HG03095 (cell line): ENCODE measurements at regions not wholly inside any gene's neighbourhood (a gene's known extent, or its start where the extent isn't known, plus 50 kb on each side); places are given as distances from the start of the nearest gene placed in this dataset.
"Not testable (repeated sequence)": the region's sequence is repeated elsewhere in the genome, so short reads cannot be mapped to it uniquely, and the experiment has no call there.

Experiments used
- ATAC-seq: cut with Tn5 transposase; IDR thresholded peaks from one replicate; pipeline ENCODE4 v1.9.1; 2021; ENCODE audit warnings: moderate library complexity; ENCODE audit not compliant: unreplicated experiment

DNA sequence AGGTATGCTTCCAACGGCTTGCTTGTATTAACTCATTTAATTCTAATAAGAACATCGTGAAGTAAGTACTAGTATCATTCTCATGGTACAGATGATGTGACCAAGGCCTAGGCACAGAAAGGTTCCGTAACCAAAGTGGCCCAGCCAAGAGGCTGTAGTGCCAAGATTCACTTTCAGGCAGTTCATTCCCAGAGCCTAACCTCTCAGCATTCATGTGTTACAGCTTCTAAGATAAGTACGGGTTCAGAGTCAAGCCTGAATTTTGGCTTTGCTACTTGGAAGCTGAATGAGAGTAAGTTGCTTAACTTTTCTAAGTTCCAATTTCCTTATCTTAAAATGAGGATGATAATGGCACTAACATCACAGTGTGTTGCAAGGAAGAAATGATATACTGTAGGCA lies 379.9 kb downstream of the AEBP2 start:
- no peak for ATAC-seq

DNA sequence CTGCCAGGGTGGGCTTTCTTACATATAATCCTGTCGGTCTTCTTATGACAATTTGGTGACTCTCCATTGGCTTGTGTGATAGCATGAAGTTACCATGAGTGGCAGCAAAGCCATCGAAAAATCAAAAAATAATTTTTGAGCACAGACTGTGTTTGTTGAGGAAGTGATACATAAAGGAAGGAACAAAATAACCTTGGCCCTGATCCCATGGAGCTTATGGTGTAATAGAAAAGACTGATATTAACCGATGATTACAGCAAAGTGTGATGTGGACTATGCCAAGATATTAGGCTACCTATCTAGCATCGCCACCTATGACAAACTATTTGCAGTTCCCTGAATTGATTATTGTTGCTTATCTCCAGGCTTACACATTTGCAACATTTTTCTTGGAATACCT lies 383.2 kb downstream of the AEBP2 start:
- ATAC-seq, result no peak

DNA sequence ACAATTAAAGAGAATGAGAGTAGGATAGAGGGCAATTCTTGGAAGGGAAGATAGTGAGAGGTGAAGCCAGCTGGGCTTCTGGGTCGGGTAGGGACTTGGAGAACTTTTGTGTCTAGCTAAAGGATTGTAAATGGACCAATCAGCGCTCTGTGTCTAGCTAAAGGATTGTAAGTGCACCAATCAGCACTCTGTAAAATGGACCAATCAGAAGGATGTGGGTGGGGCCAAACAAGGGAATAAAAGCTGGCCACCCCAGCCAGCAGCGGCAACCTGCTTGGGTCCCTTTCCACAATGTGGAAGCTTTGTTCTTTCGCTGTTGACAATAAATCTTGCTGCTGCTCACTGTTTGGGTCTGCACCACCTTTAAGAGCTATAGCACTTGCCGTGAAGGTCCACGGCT lies 384.0 kb downstream of the AEBP2 start:
- ATAC-seq, result not testable (repeated sequence)

DNA sequence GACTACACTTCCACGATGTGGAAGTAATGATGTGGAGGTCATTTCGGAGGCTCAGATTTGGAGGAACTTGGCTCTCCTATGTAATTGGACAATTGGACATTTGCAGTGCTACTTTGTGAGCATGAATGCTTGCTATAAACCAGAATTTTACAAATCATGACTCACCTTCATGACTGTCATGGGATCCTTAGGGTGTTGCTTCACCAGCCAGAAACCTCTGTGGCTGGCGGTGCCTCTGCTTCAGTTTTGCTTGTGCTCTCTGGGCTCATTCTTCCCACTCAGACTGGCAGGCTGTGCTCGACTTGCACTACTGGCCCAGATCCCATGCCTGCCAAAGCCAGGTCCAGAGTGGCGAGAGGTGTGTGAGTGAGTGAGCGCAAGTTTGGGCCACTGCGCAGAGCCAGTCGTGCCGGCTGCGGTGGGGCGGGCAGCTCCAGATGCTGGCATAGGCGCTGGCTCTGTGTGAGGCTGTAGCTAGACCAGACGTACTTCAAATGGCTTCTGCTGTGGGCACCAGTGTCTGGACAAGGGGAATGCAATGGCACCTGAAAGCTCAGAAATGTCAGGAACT lies 387.8 kb downstream of the AEBP2 start:
- no peak for ATAC-seq

DNA sequence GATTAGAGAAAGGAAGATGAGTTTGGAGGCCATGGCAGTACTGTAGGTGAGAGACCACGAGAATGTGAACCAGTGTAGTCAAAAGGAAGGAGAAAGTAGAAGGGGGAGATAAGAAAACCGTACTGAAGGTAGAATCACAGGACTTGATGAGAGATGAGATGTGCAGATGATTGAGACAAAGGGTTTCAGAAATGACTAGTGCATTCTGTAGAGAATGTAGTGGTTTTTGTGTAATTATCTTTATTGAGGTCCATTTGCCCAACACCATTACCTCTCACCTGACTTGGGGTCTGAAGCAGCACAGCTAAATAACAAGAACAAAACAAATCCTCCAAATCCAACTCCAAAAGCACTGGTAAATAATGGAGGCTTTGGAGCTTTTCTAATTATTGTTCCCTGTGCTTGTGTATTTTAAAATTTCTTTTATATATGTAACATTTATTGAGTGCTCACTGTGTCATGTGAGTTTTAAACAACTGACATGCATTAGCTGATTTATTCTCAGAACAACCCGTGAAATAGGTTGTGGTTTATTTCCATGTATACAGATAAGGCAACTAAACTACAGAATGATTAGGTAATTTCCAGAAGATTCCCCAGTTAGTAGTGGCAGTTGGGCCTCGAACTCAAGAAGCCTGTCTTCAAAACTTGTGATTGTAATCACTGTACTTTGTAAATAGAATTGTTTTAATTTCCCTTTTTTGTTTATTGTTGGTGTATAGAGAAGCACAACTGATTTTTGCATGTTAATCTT lies 390.0 kb downstream of the AEBP2 start:
- no peak for ATAC-seq

DNA sequence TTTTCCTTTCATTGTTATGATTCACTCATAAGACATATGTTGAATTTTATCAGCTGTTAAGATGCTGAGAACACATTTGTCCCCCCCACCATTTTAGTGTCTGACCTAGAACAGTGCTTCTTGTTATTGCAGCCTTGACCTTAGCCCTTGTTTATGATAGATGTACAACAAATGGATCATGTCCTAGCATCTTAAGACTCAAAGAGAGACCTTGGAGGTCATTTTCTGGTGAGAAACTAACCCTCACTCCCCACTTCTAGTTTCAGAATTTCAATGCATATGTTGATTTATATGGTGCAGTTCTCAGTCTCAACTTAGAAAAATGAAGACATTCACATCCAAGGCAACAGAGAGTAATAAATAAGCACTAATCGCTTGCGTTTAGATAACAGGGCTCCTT lies 391.2 kb downstream of the AEBP2 start:
- no peak for ATAC-seq

DNA sequence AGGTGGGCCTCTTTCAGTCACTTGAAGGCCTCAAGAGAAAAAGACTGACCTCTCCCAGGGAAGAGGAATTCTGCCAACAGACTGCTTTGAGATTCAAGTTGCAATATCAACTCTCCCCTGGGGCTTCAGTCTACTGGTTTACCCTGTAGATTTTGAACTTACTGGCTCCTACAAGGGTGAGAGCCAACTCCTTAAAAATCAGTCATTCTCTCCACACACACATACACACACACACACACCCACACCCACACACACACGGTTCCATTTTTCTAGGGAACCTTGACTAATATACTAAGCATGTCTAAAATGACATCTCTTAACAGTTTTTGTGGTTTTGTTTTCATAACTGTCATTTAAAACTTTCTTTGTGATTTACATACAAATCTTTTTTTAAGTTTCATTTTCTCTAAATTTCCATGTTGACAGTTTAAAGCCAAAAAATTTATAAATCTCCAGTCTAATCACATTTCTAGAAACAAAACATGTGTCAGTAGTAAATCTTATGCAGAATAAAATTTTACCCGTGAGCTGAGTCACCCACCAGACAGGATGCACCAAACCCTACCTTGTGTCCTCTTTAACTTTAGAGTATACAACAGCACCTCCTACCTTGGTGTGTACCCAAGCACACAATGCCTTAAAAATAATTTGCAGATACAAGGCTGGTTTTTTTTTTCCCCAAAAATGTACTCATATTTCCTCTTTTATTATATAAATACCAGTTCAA lies 394.6 kb downstream of the AEBP2 start:
- no peak for ATAC-seq

DNA sequence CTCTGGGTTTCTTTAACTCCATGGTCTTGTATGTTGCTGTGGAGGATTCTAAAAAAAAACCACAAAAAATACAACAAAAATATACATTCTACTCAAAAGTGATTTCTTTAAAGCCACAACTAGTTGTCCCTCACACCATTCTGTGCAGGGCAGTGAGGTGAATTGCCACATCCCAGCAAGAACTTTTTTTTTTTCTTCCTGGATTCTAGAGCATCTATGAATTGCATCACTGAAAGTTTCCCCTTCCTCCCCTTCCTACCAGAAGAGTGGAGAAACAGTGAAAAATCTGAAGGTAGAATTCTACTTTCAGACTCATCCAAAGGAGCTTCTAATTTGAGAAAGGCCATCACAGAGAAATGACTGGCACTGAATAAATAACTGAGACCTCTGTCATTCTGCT lies 395.3 kb downstream of the AEBP2 start:
- ATAC-seq, result no peak

DNA sequence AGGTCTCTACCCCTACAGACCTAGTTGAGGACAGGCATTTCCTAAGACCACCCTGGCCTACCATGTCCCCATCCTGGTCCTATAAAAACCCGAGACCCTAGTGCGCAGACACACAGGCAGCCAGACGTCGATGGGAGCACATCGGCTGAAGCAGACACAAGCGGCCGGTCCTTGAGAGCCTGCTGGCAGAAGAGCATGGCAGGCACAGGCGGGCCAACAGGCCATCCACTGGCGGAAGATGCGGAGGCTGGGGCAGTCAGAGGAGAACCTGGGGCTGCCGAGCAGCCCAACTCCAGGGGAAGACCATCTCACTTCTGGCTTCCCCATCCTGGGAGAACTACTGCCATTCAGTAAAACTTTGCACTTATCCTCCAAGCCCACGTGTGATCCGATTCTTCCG lies 396.8 kb downstream of the AEBP2 start:
- ATAC-seq, result no peak

DNA sequence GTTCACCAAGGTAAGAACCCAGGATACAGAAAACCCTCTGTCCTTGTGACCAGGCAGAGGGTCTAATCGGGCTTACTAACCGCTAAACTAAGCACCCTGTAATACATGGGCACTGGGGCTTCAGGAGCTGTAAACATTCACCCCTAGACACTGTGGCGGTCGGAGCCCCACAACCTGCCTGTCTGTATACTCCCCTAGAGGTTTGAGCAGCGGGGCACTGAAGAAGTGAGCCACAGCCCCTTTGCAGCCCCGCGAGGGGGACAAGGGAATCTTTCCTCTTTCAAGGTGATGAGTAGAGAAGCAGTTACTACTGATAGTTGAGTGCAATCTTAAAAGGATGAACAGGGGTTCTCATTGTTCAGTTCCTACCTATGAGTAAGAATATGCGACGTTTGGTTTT lies 397.2 kb downstream of the AEBP2 start:
- no peak for ATAC-seq

DNA sequence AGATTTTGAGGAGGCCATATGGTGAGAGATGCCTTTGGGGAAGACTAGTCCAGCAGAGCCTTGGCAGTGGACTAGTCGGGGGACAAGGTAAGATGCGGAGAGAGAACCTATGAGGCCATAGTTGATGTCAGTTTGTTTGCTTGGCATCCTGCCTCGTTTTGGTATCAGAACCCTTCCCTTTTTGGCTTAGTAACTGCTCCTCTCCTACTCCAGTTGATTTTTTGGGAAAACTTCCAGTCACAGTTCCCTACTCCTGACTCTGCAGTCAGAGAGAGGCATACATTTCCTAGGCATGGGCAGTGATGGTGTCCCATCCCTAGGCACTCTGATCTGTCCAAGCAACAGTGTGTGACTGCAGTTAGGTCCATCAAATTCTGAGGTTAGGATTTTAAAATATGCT lies 398.3 kb downstream of the AEBP2 start:
- ATAC-seq, result no peak

DNA sequence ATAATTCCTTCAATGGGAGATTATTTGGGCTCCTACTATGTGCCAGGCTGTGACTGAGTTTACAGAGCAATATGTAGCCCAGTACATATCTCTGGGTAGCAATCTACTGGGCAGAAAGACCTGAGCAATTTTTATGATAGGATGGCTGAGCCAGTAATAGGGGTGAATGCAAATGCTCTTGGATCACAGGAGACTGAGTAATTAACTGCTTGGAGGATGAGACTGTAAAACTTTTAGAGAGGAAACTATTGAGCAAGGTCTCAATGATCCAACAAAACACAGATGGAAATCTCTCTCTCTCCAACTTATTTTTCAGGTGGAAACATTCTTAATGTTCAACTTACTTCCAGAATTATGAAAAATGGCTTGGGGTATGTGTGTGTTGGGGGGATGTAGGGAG lies 402.2 kb downstream of the AEBP2 start:
- no peak for ATAC-seq

DNA sequence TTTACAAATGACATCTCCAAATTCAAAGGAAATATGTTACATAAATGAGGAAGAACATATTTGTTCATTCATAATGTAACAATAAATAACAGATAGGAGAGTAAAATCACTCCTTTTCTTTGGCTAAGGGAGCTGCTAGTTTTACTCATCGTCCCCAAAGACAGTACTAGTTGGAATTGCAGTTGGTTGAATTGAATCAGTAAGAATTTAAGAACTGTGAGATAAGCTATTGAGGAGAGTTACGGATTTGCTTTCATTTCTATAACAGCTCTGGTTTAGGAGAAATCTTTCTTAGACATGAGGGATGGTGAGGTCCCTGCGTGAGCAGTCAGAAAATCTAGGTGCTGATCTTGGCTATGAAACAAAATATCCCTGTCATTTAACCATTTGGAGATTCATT lies 402.8 kb downstream of the AEBP2 start:
- no peak for ATAC-seq

DNA sequence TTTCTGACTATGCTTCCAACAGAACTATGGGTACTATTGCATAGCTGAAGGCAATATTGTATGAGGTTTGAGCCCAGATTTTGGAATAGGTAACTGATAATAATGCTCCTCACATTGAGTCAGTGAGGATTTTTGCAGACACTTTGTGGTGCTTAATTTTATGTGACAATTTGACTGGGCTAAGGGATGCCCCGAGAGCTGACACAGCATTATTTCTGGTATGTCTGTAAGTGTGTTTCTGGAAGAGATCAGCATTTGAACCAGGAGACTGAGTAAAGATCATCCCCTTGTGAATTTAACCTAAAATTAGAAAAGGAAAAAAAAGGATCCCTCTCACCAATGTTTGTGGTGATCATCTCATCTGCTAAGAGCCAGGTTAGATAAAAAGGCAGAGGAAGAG lies 404.9 kb downstream of the AEBP2 start:
- no peak for ATAC-seq

DNA sequence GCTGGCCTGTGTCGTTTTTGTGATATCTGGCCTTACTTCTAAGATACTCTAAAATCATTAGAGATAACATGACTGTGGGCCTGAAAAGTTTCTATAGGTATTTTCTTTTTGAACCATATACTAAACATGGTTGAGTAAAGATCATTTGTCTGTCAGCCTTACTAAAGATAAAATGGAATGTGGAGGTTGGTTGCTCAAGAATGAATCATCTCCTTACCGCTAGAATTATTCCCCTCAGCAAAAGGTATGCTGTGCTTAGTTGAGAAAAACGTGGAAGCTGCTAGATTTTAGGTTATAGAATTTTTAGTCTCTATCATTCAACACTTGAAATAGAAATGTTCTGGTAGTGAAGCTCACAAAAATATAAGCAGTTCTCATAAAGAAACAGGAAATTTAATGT lies 407.3 kb downstream of the AEBP2 start:
- no peak for ATAC-seq

DNA sequence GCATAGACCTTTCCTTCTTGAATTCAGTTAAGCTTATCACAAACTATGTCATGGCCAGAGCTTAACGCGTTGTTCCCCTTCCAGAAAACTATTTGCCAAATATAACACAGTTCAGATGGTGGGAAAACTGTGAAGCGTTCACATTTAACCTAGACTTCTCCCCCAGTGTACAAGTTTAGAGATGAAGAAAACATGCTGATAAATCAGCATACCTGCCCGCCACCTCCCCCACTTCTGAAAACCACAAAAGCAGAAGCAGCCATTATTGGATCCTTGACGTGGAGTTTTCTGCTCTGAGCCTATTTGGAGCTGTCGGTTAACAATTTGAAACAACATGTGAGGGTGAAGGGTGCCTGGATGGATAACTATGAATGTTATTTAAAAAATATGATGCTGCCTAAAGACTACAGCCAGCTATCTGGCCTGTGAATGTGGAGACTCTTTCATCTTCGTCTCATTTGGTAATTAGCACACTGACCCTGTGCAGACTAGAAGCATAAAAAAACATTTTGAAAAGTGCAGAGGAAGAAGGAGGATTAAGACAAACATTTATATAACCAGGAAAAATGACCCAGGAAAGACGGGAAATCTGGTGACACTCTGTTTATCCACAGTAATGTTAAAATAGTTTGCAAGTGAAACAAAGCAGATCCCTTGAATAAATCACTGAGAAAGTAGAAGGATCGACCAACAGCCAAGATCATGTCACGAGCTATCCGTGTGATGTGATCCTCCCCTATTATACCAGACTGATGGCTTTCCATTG lies 408.2 kb downstream of the AEBP2 start:
- ATAC-seq, result no peak

DNA sequence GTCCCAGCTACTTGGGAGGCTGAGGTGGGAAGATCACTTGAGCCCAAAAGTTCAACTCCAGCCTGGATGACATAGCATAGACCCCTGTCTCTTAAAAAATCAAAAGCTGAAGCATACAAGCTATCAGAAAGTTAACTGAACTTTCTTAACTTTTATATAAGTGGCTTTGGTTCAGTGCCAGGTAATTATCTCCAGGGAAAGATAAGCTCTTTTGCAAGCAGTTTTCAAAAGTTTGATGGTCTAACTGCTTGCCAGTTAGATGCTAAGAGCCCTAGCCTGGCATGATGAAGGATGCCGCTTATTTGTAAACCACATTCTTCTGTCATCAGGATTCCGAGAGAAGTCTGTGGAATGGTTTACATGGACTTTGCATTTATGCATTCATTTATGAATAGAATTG lies 409.1 kb downstream of the AEBP2 start:
- ATAC-seq, result no peak

DNA sequence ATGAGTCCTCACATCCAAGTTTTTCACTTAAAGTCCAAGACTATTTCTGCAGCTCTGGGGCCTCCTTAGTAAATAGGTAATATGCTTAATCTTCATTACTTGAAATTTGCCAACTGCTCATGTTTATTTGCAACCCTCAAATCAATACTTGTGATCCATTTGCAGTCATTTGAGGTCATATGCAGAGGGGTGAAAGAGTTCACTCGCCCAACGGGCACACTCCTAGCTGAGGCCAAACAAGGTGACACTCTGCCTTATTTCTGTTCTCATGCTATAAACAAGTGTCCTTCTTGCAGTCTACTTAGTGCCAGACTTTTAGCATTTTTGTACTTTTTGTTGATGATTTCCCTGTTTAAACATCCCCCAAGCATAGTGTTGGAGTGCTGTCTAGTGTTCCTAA lies 409.9 kb downstream of the AEBP2 start:
- no peak for ATAC-seq

DNA sequence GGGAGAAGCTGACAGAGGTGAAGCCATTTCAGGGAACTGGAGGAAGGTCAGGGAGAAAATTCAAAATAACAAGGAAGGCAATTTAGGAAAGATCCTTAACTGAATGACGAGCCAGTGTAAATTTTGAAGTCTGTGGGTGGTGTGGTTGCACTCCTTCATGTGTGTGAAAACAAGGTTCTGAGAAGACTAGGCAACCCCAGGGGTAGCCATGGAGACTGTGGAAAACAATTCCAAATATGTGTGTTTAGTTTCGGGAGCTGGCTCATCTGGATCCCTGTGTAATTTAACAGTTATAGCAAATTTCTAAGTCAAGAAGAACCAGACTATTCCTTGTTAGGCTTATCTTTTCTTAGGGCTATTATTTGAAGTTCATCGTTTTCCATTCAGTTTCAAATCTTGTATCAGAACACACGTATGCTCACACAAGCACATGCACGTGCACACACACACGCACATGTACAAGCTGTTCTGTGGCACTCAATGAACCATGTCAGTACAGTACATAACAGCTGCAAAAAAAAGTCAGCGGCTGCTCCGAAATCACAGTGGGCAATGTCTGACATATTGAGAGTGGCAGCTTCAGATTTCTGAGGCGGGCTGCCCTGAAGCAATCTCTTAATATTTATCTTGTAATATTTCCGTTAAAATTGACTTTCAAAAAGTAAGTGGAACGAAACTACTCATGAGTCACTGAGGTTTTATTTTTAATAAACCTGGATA lies 411.2 kb downstream of the AEBP2 start:
- no peak for ATAC-seq

DNA sequence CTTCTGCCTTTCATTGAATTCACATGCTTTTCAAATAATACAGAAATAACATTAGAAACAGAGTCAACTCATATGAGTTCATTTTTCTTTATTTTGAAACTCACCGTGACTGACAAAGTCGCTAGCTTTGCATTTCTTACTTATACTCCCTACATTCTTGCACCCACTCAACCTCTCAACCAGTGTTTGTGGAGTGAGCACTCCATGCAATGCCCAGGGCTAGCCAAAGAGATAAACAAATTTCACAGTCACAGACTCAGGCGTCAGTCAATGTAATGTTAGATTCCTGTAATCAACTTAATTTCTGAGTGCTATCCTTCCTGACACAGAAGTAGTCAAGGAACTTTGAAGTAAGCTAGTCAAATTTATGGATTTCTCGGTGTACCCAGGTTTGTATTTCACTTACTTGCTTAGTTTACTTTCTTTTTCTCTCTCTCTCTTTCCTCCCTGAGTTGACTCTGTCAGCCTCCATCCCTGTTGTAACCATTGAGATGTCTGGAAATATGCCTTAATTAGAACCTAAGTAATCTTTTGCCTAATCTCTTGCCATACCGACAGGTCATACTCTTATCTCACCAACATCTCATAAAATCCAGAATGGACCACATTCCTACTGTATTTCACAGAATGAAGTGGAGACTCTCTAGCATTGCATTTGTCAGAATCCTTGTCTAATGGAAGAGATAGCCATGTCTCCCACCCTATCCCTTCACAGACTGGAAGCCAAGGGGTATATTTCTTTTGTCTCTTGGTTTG lies 413.0 kb downstream of the AEBP2 start:
- no peak for ATAC-seq
